Tibial nerve (tissue), 4 donors: ENCODE measurements at regions not wholly inside any gene's neighbourhood (a gene's known extent, or its start where the extent isn't known, plus 50 kb on each side); places are given as distances from the start of the nearest gene placed in this dataset.

Source experiments
- DNase-seq, 2 donors: peaks; one replicate each; pipeline ENCODE4 v3.0.0-alpha.2; 2019; ENCODE audit warnings: low spot score in 2 of 2
- H3K27ac ChIP-seq, 4 donors: fragments of 200-600 bp; sonication (generic) in 3 of 4; one replicate each; pipeline ENCODE4 v1.5.1; 2017 to 2019; ENCODE audit warnings: mild to moderate bottlenecking in 1 of 4
- H3K27me3 ChIP-seq, 2 donors: fragments of 200-600 bp; sonication (generic) in 1 of 2; one replicate each; pipeline versions ENCODE4 v1.5.1 to v1.6.0; 2017 to 2019
- H3K36me3 ChIP-seq, 3 donors: fragments of 200-600 bp; sonication (generic); one replicate each; pipeline ENCODE4 v1.5.1; 2018 to 2019
- H3K4me1 ChIP-seq, 4 donors: fragments of 200-600 bp; sonication (generic) in 3 of 4; one replicate each; pipeline ENCODE4 v1.5.1; 2017 to 2019
- H3K4me3 ChIP-seq, 4 donors: fragments of 200-600 bp; sonication (generic) in 3 of 4; one replicate each; pipeline ENCODE4 v1.5.1; 2017 to 2019; ENCODE audit warnings: mild to moderate bottlenecking in 1 of 4, moderate library complexity in 1 of 4
- H3K9me3 ChIP-seq, 4 donors: fragments of 200-600 bp; sonication (generic) in 3 of 4; one replicate each; pipeline ENCODE4 v1.5.1; 2017 to 2019
- CTCF ChIP-seq, 5 experiments: fragments of 200-600 bp in 3 of 5; fragments of 450-650 bp in 2 of 5; sonication (generic) in 3 of 5; IDR thresholded peaks; one replicate each; pipeline ENCODE4 v1.5.1; 2016 to 2019; ENCODE audit warnings: antibody characterized with exemption in 5 of 5, mild to moderate bottlenecking in 3 of 5, moderate library complexity in 2 of 5
- EP300 ChIP-seq, 2 donors: sonication (generic); formaldehyde crosslinking; IDR thresholded peaks; one replicate each; pipeline ENCODE4 v1.6.1; 2017; ENCODE audit warnings: antibody characterized with exemption in 2 of 2, mild to moderate bottlenecking in 1 of 2
- POLR2A ChIP-seq, 2 donors: fragments of 450-650 bp; IDR thresholded peaks; one replicate each; pipeline ENCODE4 v1.6.1; 2017; ENCODE audit warnings: antibody characterized with exemption in 2 of 2, mild to moderate bottlenecking in 2 of 2, moderate library complexity in 2 of 2
- WGBS, 2 donors: methylation state at CpG; one replicate each; pipeline ENCODE4 v1.1.5; 2018; 5-methylcytosine and 5-hydroxymethylcytosine counted together

GRCh38 chr1:170803711-170804110, 131.6 kb upstream of the MROH9 start:
- Histone ChIP-seq H3K4me1 (peaks cover 0 to 13% (median 0%) of the 10 kb centered on the region in 4 donors), H3K9me3 (no peaks in the 10 kb centered on the region), H3K4me3 (no peak overlapping the region), H3K27me3 (no peaks in the 10 kb centered on the region), H3K36me3 (no peaks in the 10 kb centered on the region), H3K27ac (no peak overlapping the region)
- 97 to 100% methylated on average over 1 of the region's 1 CpG for WGBS, 2 donors
- TF ChIP-seq POLR2A (IDR thresholded peaks at IDR 0.05) (no peak), EP300 (IDR thresholded peaks at IDR 0.05) (no peak), CTCF (IDR thresholded peaks at IDR 0.05) (no peak)
- no peak for DNase-seq

GRCh38 chr1:170804419-170804818, 130.9 kb upstream of the MROH9 start:
- TF ChIP-seq POLR2A (IDR thresholded peaks at IDR 0.05) (no peak), CTCF (IDR thresholded peaks at IDR 0.05) (no peak), EP300 (IDR thresholded peaks at IDR 0.05) (no peak)
- Histone ChIP-seq H3K4me1 (peaks cover 0 to 13% (median 0%) of the 10 kb centered on the region in 4 donors), H3K36me3 (no peaks in the 10 kb centered on the region), H3K4me3 (no peak overlapping the region), H3K27me3 (no peaks in the 10 kb centered on the region), H3K27ac (no peak overlapping the region), H3K9me3 (no peaks in the 10 kb centered on the region)
- DNase-seq = no peak

- 86 to 89% methylated on average over 4 of the region's 4 CpGs for WGBS, 2 donors
Measured at GRCh38 chr1:170804879-170805278, 130.5 kb upstream of the MROH9 start.

GRCh38 chr1:170806961-170807360, 128.4 kb upstream of the MROH9 start:
- no peak for DNase-seq
- no peaks in the 10 kb centered on the region for H3K27me3 ChIP-seq
- no peaks in the 10 kb centered on the region for H3K9me3 ChIP-seq
- peaks cover 0 to 13% (median 0%) of the 10 kb centered on the region in 4 donors for H3K4me1 ChIP-seq
- H3K4me3 ChIP-seq = no peak overlapping the region
- H3K27ac ChIP-seq = peak overlapping the region in 1 of 4 donors; percentile 53
- TF ChIP-seq CTCF (IDR thresholded peaks at IDR 0.05) (no peak), POLR2A (IDR thresholded peaks at IDR 0.05) (no peak), EP300 (IDR thresholded peaks at IDR 0.05) (no peak)
- WGBS, 2 donors = 79 to 82% methylated on average over 3 of the region's 3 CpGs
- no peaks in the 10 kb centered on the region for H3K36me3 ChIP-seq

More at GRCh38 chr1:170804879-170805278, 130.5 kb upstream of the MROH9 start:
- no peaks in the 10 kb centered on the region for H3K27me3 ChIP-seq
- DNase-seq = no peak
- H3K4me1 ChIP-seq = peaks cover 0 to 13% (median 0%) of the 10 kb centered on the region in 4 donors
- H3K9me3 ChIP-seq = no peaks in the 10 kb centered on the region
- H3K36me3 ChIP-seq = no peaks in the 10 kb centered on the region
- no peak overlapping the region for H3K4me3 ChIP-seq
- no peak for TF ChIP-seq POLR2A (IDR thresholded peaks at IDR 0.05)
- TF ChIP-seq EP300 (IDR thresholded peaks at IDR 0.05) = no peak
- no peak for TF ChIP-seq CTCF (IDR thresholded peaks at IDR 0.05)
- H3K27ac ChIP-seq = no peak overlapping the region

GRCh38 chr1:170807432-170807831, 127.9 kb upstream of the MROH9 start:
- peaks cover 0 to 13% (median 0%) of the 10 kb centered on the region in 4 donors for H3K4me1 ChIP-seq
- DNase-seq = no peak
- 79 to 90% methylated on average over 4 of the region's 4 CpGs for WGBS, 2 donors
- H3K27me3 ChIP-seq = no peaks in the 10 kb centered on the region
- no peak overlapping the region for H3K4me3 ChIP-seq
- no peaks in the 10 kb centered on the region for H3K9me3 ChIP-seq
- H3K36me3 ChIP-seq = no peaks in the 10 kb centered on the region
- H3K27ac ChIP-seq = peak overlapping the region in 1 of 4 donors; percentile 53
- TF ChIP-seq EP300 (IDR thresholded peaks at IDR 0.05) (no peak), POLR2A (IDR thresholded peaks at IDR 0.05) (no peak), CTCF (IDR thresholded peaks at IDR 0.05) (no peak)
